ENCODE measurements at regions not wholly inside any gene's neighbourhood (a gene's known extent, or its start where the extent isn't known, plus 50 kb on each side); places are given as distances from the start of the nearest gene placed in this dataset.

DNA sequence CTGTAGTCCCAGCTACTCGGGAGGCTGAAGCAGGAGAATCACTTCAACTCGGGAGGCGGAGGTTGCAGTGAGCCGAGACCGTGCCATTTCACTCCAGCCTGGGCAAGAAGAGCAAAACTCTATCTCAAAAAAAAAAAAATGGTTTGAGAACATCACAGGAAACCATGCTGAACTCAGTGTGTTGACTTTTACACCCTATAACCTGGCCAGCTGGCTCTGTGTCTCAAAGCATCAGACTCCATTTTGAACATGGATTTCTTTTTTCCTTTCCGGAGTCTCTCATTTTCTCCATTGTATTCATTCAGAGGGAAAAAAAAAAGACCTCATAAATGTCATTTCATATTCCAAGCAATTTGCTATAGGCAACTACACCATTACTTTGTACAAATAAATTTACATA is 63.2 kb upstream of the FOXN3 start:
- Mint-ChIP-seq H3K27me3 (ENCODE audit: low read depth) (no peaks in the 10 kb centered on the region), H3K4me1 (peaks cover under 1% of the 10 kb centered on the region), H3K9me3 (no peaks in the 10 kb centered on the region), H3K27ac (no peak overlapping the region), H3K4me3 (no peak overlapping the region), H3K36me3 (peaks cover 8% of the 10 kb centered on the region)
- no peak for DNase-seq (ENCODE audit: low spot score in 2 of 2, unreplicated experiment in 2 of 2)
- TF ChIP-seq, protein P1, sequence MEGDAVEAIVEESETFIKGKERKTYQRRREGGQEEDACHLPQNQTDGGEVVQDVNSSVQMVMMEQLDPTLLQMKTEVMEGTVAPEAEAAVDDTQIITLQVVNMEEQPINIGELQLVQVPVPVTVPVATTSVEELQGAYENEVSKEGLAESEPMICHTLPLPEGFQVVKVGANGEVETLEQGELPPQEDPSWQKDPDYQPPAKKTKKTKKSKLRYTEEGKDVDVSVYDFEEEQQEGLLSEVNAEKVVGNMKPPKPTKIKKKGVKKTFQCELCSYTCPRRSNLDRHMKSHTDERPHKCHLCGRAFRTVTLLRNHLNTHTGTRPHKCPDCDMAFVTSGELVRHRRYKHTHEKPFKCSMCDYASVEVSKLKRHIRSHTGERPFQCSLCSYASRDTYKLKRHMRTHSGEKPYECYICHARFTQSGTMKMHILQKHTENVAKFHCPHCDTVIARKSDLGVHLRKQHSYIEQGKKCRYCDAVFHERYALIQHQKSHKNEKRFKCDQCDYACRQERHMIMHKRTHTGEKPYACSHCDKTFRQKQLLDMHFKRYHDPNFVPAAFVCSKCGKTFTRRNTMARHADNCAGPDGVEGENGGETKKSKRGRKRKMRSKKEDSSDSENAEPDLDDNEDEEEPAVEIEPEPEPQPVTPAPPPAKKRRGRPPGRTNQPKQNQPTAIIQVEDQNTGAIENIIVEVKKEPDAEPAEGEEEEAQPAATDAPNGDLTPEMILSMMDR (IDR thresholded peaks at IDR 0.05; ENCODE audit: unreplicated experiment) = no peak

DNA sequence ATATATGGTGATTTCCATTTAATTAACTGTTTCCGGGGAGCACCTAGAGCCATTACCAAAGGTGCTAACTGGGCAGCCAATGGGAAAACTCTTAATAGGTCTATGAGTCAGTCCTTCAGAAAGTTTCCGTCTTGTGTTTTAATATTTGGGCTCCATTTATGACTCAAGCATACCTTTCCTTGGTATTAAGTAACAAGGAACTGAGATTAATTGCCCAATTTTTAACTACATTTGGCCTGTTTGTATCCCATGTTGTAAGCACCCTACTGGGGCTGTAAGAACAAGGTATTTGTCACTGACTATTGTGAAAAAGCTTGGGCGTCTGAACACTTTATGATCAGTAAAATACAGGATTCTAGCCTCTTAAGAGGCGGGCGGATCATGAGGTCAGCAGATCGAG is 62.8 kb upstream of the FOXN3 start:
- Mint-ChIP-seq H3K4me1 (no peaks in the 10 kb centered on the region), H3K9me3 (no peaks in the 10 kb centered on the region), H3K27ac (no peak overlapping the region), H3K36me3 (peaks cover 8% of the 10 kb centered on the region), H3K27me3 (ENCODE audit: low read depth) (no peaks in the 10 kb centered on the region), H3K4me3 (no peak overlapping the region)
- TF ChIP-seq, protein P1 (IDR thresholded peaks at IDR 0.05; ENCODE audit: unreplicated experiment) = no peak
- DNase-seq (ENCODE audit: low spot score in 2 of 2, unreplicated experiment in 2 of 2) = no peak

DNA sequence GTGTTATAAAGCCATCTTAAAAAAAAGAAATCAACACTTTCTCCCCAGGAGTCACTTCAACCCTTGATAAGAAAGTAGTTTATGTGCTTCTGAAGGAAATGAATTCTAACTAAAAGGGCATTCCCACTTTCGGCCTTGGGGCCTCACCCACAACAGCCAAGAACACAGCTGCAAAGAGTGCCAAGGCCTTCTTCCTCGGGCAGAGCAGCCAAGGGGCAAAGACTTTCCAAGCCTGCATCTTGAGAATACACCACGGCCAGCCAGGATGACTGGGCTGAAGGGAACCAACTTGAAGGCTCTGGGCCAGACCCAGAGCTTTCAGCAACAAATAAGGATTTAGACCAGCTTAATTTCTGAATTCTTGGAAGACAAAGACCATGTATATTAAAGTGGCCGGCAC is 60.4 kb upstream of the FOXN3 start:
- no peaks in the 10 kb centered on the region for H3K9me3 Mint-ChIP-seq
- H3K27ac Mint-ChIP-seq = no peak overlapping the region

DNA sequence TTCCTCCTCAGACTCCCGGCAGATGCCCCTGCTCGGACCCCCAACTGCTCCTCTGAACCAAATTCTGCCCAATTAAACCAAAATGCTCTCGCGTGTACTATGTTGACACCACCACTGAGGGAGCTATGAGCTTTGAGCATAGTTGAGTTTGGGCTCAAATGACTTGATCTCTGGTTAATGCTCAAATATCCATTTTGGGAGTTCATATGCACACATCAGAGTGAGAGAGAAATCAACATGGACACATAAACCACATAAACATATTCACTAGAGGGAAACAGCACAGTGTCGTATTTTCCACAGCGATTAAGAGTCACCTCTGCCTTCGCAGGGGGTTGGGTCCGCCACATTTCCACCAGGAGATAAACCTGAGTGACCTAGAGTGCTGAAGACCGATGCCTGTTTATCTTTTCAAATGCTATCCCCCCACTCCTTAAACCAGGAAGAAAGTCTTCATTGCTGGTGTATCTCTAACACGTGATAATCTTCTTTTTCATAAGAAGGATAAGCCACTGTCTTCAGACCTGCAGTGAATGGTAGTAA is 59.4 kb upstream of the FOXN3 start:
- Mint-ChIP-seq H3K36me3 (peaks cover 13% of the 10 kb centered on the region), H3K27ac (no peak overlapping the region), H3K9me3 (no peaks in the 10 kb centered on the region), H3K4me3 (no peak overlapping the region), H3K27me3 (ENCODE audit: low read depth) (no peaks in the 10 kb centered on the region), H3K4me1 (no peaks in the 10 kb centered on the region)
- TF ChIP-seq, protein P1 (IDR thresholded peaks at IDR 0.05; ENCODE audit: unreplicated experiment) = no peak
- no peak for DNase-seq (ENCODE audit: low spot score in 2 of 2, unreplicated experiment in 2 of 2)

More for the DNA sequence above, 60.4 kb upstream of the FOXN3 start:
- no peaks in the 10 kb centered on the region for H3K4me1 Mint-ChIP-seq
- DNase-seq (ENCODE audit: low spot score in 2 of 2, unreplicated experiment in 2 of 2) = no peak
- TF ChIP-seq, protein P1 (IDR thresholded peaks at IDR 0.05; ENCODE audit: unreplicated experiment) = no peak
- no peak overlapping the region for H3K4me3 Mint-ChIP-seq
- H3K27me3 Mint-ChIP-seq (ENCODE audit: low read depth) = no peaks in the 10 kb centered on the region
- peaks cover 13% of the 10 kb centered on the region for H3K36me3 Mint-ChIP-seq

DNA sequence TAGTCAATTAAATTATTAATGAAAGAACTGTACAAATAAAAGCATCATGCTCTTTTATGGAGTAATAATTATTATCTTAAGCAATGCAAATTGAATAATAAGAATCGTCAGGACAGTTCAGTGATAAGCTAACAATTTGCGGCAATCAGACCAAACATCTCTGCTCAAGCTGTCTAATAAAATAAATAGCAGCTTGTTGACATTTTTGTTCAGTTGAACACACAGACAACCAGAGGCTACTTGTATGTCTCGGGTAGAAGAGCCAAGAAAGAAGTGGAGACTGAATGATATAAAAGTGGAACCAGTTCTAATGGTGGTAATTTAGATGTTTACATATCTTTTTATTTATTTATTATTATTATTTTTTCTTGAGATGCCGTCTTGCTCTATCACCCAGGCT is 57.4 kb upstream of the FOXN3 start:
- TF ChIP-seq, protein P1 (IDR thresholded peaks at IDR 0.05; ENCODE audit: unreplicated experiment) = no peak
- Mint-ChIP-seq H3K27ac (no peak overlapping the region), H3K4me1 (peaks cover 3% of the 10 kb centered on the region), H3K4me3 (no peak overlapping the region), H3K36me3 (peaks cover 18% of the 10 kb centered on the region), H3K27me3 (ENCODE audit: low read depth) (no peaks in the 10 kb centered on the region), H3K9me3 (no peaks in the 10 kb centered on the region)
- no peak for DNase-seq (ENCODE audit: low spot score in 2 of 2, unreplicated experiment in 2 of 2)

DNA sequence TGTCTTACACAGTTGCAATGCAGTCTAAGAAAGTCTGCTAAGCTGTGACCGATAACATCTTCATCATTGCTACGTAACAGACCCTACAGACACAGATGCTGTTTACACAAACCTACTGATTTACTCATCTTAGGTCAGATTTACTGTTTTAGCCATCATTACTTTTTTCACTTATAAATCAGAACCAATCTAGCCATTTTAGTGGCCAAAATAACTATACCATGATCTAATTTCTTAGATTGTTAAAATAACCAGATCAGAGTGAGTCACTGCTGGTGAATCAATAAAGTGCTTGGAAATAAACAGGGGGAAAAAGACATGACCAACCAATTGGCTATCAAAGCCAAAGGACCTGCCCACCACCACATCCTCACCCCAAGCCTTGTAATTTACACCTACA is 57.0 kb upstream of the FOXN3 start:
- Mint-ChIP-seq H3K9me3 (no peaks in the 10 kb centered on the region), H3K4me3 (no peak overlapping the region), H3K27ac (no peak overlapping the region), H3K4me1 (peaks cover 3% of the 10 kb centered on the region), H3K27me3 (ENCODE audit: low read depth) (no peaks in the 10 kb centered on the region), H3K36me3 (peaks cover 14% of the 10 kb centered on the region)
- no peak for DNase-seq (ENCODE audit: low spot score in 2 of 2, unreplicated experiment in 2 of 2)
- TF ChIP-seq, protein P1 (IDR thresholded peaks at IDR 0.05; ENCODE audit: unreplicated experiment) = no peak

Data from mesothelial cell of epicardium (in vitro differentiated cells).